Tibial artery (tissue), 4 donors: ENCODE measurements at regions not wholly inside any gene's neighbourhood (a gene's known extent, or its start where the extent isn't known, plus 50 kb on each side); places are given as distances from the start of the nearest gene placed in this dataset.
"Not testable (repeated sequence)": the region's sequence is repeated elsewhere in the genome, so short reads cannot be mapped to it uniquely, and the experiment has no call there.

Source experiments
- DNase-seq, 2 donors: peaks; one replicate each; pipeline ENCODE4 v3.0.0-alpha.2; 2019
- H3K27ac ChIP-seq, 2 donors: fragments of 200-600 bp; sonication (generic) in 1 of 2; 1 replicate in 1 of 2; 2 replicates in 1 of 2; pipeline ENCODE4 v1.5.1; 2018 to 2019; ENCODE audit warnings: mild to moderate bottlenecking in 1 of 2
- H3K27me3 ChIP-seq, 2 donors: fragments of 200-600 bp; sonication (generic) in 1 of 2; one replicate each; pipeline versions ENCODE4 v1.5.1 to v1.6.0; 2016 to 2019
- H3K36me3 ChIP-seq, 3 donors: fragments of 200-600 bp; sonication (generic) in 2 of 3; one replicate each; pipeline ENCODE4 v1.5.1; 2016 to 2019; ENCODE audit warnings: mild to moderate bottlenecking in 2 of 3
- H3K4me1 ChIP-seq, 4 donors: fragments of 200-600 bp; sonication (generic) in 2 of 4; 1 replicate in 3 of 4; 2 replicates in 1 of 4; pipeline ENCODE4 v1.5.1; 2016 to 2019
- H3K4me3 ChIP-seq, 2 donors: fragments of 200-600 bp; sonication (generic) in 1 of 2; 1 replicate in 1 of 2; 2 replicates in 1 of 2; pipeline ENCODE4 v1.5.1; 2018 to 2019; ENCODE audit warnings: mild to moderate bottlenecking in 2 of 2
- H3K9me3 ChIP-seq, 3 donors: fragments of 200-600 bp; sonication (generic) in 1 of 3; one replicate each; pipeline ENCODE4 v1.5.1; 2016 to 2019
- intact Hi-C: fragments of 100-400 bp; cut with DNase I; formaldehyde crosslinking; loops from one replicate; pipeline ENCODE4 v1.15.0; 2023; ENCODE audit warnings: low total_unique reads
- TF ChIP-seq, protein P1 (sequence below), 2 experiments: fragments of 200-600 bp in 1 of 2; fragments of 450-650 bp in 1 of 2; IDR thresholded peaks; one replicate each; pipeline ENCODE4 v1.5.1; 2017 to 2019; ENCODE audit warnings: antibody characterized with exemption in 2 of 2, mild to moderate bottlenecking in 1 of 2, moderate library complexity in 1 of 2

GRCh38 chr6:4412488-4412887, 277.1 kb upstream of the ECI2 start:
- Histone ChIP-seq H3K9me3 (no peaks in the 10 kb centered on the region), H3K27ac (no peak overlapping the region), H3K27me3 (no peaks in the 10 kb centered on the region), H3K4me3 (no peak overlapping the region), H3K36me3 (no peaks in the 10 kb centered on the region), H3K4me1 (no peaks in the 10 kb centered on the region)
- no peak for DNase-seq
- TF ChIP-seq, protein P1, sequence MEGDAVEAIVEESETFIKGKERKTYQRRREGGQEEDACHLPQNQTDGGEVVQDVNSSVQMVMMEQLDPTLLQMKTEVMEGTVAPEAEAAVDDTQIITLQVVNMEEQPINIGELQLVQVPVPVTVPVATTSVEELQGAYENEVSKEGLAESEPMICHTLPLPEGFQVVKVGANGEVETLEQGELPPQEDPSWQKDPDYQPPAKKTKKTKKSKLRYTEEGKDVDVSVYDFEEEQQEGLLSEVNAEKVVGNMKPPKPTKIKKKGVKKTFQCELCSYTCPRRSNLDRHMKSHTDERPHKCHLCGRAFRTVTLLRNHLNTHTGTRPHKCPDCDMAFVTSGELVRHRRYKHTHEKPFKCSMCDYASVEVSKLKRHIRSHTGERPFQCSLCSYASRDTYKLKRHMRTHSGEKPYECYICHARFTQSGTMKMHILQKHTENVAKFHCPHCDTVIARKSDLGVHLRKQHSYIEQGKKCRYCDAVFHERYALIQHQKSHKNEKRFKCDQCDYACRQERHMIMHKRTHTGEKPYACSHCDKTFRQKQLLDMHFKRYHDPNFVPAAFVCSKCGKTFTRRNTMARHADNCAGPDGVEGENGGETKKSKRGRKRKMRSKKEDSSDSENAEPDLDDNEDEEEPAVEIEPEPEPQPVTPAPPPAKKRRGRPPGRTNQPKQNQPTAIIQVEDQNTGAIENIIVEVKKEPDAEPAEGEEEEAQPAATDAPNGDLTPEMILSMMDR (IDR thresholded peaks at IDR 0.05), result no peak
- intact Hi-C loops, result no loop called here

DNA sequence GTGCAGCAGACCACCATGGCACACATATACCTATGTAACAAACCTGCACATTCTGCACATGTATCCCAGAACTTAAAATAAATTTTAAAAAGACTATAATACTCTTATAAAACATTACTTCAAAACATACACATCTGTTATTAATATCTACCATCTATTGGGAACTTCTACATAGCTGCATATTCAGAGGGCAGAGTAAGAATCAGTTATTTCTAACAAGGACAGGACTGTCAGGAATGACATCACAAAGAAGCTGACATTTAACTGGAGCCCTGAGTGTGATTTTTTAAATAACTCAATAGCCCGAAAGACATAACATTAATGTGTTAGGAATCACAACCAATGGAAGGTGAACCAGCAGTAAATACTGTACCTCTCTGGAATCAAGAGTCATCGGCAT, 276.7 kb upstream of the ECI2 start:
- intact Hi-C loops, result no loop called here
- TF ChIP-seq, protein P1 (IDR thresholded peaks at IDR 0.05), result no peak

DNA sequence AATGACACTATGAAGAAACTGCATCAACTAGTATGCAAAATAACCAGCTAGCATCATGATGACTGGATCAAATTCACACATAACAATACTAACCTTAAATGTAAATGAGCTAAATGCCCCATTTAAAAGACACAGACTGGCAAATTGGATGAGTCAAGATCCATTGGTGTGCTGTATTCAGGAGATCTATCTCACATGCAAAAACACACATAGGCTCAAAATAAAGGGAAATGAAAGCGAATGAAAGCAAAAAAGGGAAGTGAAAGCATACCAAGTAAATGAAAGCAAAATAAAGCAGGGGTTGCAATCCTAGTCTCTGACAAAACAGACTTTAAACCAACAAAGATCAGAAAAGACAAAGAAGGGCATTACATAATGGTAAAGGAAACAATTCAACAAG, 272.3 kb upstream of the ECI2 start:
- H3K4me3 ChIP-seq, H3K27ac ChIP-seq, H3K27me3 ChIP-seq, intact Hi-C loops, DNase-seq, H3K9me3 ChIP-seq, H3K36me3 ChIP-seq: not testable (repeated sequence)
- H3K4me1 ChIP-seq, result peaks cover 0 to 17% (median 15%) of the 10 kb centered on the region in 4 donors

More for the DNA sequence above, 276.7 kb upstream of the ECI2 start:
- DNase-seq, result no peak
- Histone ChIP-seq H3K4me1 (no peaks in the 10 kb centered on the region), H3K4me3 (no peak overlapping the region), H3K36me3 (no peaks in the 10 kb centered on the region), H3K27me3 (no peaks in the 10 kb centered on the region), H3K27ac (no peak overlapping the region), H3K9me3 (no peaks in the 10 kb centered on the region)

GRCh38 chr6:4405621-4406212, 270.3 kb upstream of the ECI2 start:
- H3K4me1 ChIP-seq, result peaks cover 0 to 30% (median 26%) of the 10 kb centered on the region in 4 donors
- no peak for DNase-seq
- no peaks in the 10 kb centered on the region for H3K27me3 ChIP-seq
- no peaks in the 10 kb centered on the region for H3K9me3 ChIP-seq
- no peak overlapping the region for H3K27ac ChIP-seq
- no peaks in the 10 kb centered on the region for H3K36me3 ChIP-seq
- no peak overlapping the region for H3K4me3 ChIP-seq
- intact Hi-C loops, result no loop called here
- TF ChIP-seq, protein P1 (IDR thresholded peaks at IDR 0.05), result no peak

GRCh38 chr6:4404415-4404814, 269.0 kb upstream of the ECI2 start:
- H3K4me1 ChIP-seq, result peaks cover 0 to 30% (median 26%) of the 10 kb centered on the region in 4 donors
- peak in 1 of 2 donors; percentile 41 for DNase-seq
- H3K9me3 ChIP-seq, result no peaks in the 10 kb centered on the region
- no peaks in the 10 kb centered on the region for H3K36me3 ChIP-seq
- no peak overlapping the region for H3K4me3 ChIP-seq
- no peak overlapping the region for H3K27ac ChIP-seq
- intact Hi-C loops, result no loop called here
- no peaks in the 10 kb centered on the region for H3K27me3 ChIP-seq
- TF ChIP-seq, protein P1 (IDR thresholded peaks at IDR 0.05), result no peak

DNA sequence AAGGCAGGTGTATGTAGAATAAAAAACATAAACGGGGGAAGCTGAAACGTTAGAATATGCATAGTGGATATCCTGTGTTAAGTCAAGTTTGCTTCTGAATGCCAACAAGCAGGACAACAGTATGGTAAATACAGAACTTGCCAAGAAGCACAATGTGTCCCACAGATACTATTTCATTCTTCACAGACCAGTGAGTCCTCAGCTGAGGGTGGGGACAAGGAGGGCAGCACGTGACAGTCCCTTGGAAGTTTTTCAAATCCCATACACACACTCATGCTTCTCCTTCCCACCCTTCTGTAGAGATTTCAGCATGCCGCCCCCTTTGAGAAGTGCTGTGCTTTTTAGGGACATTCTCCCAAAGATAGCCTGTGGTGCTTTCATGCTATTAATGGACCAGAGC, 268.5 kb upstream of the ECI2 start:
- TF ChIP-seq, protein P1 (IDR thresholded peaks at IDR 0.05), result no peak
- Histone ChIP-seq H3K4me3 (no peak overlapping the region), H3K9me3 (no peaks in the 10 kb centered on the region), H3K4me1 (peaks cover 0 to 30% (median 26%) of the 10 kb centered on the region in 4 donors), H3K27ac (peak overlapping the region in 1 of 2 donors; percentile 2), H3K36me3 (no peaks in the 10 kb centered on the region), H3K27me3 (no peaks in the 10 kb centered on the region)
- DNase-seq, result peak in 1 of 2 donors; percentile 39
- intact Hi-C loops, result no loop called here
